Body of pancreas (tissue), 4 donors: ENCODE measurements at regions not wholly inside any gene's neighbourhood (a gene's known extent, or its start where the extent isn't known, plus 50 kb on each side); places are given as distances from the start of the nearest gene placed in this dataset.
A peak's percentile ranks its signal among the peaks of the same experiment; 100 is the strongest.

Experiments used
- ATAC-seq: fragments of 150-250 bp; one replicate; pipeline ENCODE4 v1.9.1; 2016
- DNase-seq, 4 donors: peaks; one replicate each; pipeline ENCODE4 v3.0.0-alpha.2; 2019
- H3K27ac ChIP-seq, 4 donors: fragments of 200-600 bp; sonication (generic); 1 replicate in 3 of 4; 2 replicates in 1 of 4; pipeline versions ENCODE4 v1.5.1 to v1.6.1; 2016 to 2019; ENCODE audit warnings: mild to moderate bottlenecking in 1 of 4, mixed read lengths in 1 of 4, moderate library complexity in 1 of 4
- H3K27me3 ChIP-seq, 2 donors: fragments of 200-600 bp; sonication (generic); one replicate each; pipeline ENCODE4 v1.6.0; 2016; ENCODE audit warnings: mild to moderate bottlenecking in 1 of 2
- H3K36me3 ChIP-seq, 2 donors: fragments of 200-600 bp; sonication (generic); replicated peaks in 1 of 2; 2 replicates each; pipeline ENCODE4 v1.5.1; 2016; ENCODE audit warnings: low read depth in 2 of 2; ENCODE audit not compliant: insufficient read depth in 1 of 2
- H3K4me1 ChIP-seq: fragments of 200-600 bp; sonication (generic); one replicate; pipeline ENCODE4 v1.6.0; 2016
- H3K4me3 ChIP-seq, 2 donors: fragments of 200-600 bp; sonication (generic); 1 replicate in 1 of 2; 2 replicates in 1 of 2; pipeline ENCODE4 v1.5.1; 2016 to 2019
- H3K9me3 ChIP-seq, 3 donors: fragments of 200-600 bp; sonication (generic); 1 replicate in 2 of 3; 2 replicates in 1 of 3; pipeline ENCODE4 v1.5.1; 2016
- POLR2A ChIP-seq, 3 donors: fragments of 450-650 bp; IDR thresholded peaks; one replicate each; pipeline ENCODE4 v1.6.1; 2016; ENCODE audit warnings: antibody characterized with exemption in 3 of 3, mild to moderate bottlenecking in 2 of 3
- WGBS, 2 donors: methylation state at CpG; one replicate each; pipeline ENCODE4 v1.1.5; 2017; 5-methylcytosine and 5-hydroxymethylcytosine counted together
- intact Hi-C: fragments of 100-400 bp; cut with DNase I; formaldehyde crosslinking; loops from one replicate; pipeline ENCODE4 v1.15.1; 2023
- TF ChIP-seq, protein P1 (sequence below), 7 experiments: fragments of 450-650 bp in 4 of 7; fragments of 200-600 bp in 3 of 7; sonication (generic) in 3 of 7; IDR thresholded peaks; one replicate each; pipeline ENCODE4 v1.5.1; 2016 to 2019; ENCODE audit warnings: antibody characterized with exemption in 7 of 7

DNA sequence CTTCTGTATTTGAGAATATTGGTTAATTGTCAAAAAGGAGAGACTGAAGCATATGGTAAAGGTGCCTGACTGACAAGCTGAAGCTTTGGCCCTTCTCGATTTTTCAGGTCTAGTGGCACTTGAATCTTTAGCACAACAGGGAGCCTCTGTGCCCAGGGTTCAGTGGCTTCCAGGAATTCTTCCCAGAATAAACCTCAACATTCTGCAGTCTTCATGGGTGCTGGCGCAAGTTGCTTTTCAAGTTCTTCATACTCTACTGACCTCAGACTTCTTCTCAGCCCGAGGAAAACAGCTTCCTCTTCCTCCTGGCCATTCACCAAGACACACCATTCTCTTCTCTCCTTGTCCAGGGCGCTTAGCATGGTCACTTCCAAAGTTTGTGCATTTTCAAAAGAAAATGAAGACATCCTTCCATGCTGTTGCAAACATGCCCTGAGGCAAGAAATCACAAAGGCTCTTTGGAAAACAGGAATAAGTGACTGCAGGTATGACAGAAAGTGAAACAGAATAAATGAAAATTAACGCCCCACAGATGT, 89.9 kb downstream of the MGST1 start:
- H3K4me1 ChIP-seq = peaks cover 13% of the 10 kb centered on the region
- TF ChIP-seq POLR2A (IDR thresholded peaks at IDR 0.05) = no peak
- TF ChIP-seq, protein P1, sequence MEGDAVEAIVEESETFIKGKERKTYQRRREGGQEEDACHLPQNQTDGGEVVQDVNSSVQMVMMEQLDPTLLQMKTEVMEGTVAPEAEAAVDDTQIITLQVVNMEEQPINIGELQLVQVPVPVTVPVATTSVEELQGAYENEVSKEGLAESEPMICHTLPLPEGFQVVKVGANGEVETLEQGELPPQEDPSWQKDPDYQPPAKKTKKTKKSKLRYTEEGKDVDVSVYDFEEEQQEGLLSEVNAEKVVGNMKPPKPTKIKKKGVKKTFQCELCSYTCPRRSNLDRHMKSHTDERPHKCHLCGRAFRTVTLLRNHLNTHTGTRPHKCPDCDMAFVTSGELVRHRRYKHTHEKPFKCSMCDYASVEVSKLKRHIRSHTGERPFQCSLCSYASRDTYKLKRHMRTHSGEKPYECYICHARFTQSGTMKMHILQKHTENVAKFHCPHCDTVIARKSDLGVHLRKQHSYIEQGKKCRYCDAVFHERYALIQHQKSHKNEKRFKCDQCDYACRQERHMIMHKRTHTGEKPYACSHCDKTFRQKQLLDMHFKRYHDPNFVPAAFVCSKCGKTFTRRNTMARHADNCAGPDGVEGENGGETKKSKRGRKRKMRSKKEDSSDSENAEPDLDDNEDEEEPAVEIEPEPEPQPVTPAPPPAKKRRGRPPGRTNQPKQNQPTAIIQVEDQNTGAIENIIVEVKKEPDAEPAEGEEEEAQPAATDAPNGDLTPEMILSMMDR (IDR thresholded peaks at IDR 0.05) = no peak
- H3K27ac ChIP-seq = no peak overlapping the region
- H3K27me3 ChIP-seq = no peaks in the 10 kb centered on the region
- no peaks in the 10 kb centered on the region for H3K9me3 ChIP-seq
- 72 to 74% methylated on average over 5 of the region's 5 CpGs for WGBS, 2 donors
- H3K36me3 ChIP-seq = no peaks in the 10 kb centered on the region
- ATAC-seq (no peak), DNase-seq (no peak)
- intact Hi-C loops = no loop called here
- no peak overlapping the region for H3K4me3 ChIP-seq

DNA sequence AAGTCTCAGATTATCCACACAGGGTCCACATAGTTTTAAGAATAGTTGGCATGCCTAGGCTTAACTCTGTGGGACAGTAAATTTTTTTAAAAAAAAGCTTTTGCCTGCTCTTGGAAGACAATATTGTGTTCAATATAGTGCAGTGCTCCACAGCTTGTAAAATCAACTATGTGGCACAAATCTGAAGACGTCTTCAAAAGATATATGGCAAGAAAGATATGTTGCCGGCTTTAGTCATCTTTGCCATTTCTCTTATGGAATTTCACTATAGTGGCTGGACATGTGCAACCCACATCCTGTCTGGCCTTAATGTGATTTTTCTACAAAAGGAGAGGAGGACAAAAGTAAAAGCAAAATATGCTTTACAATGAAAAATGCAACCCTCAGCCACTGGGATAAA, 90.5 kb downstream of the MGST1 start:
- TF ChIP-seq POLR2A (IDR thresholded peaks at IDR 0.05) = no peak
- ATAC-seq = no peak
- H3K27ac ChIP-seq = no peak overlapping the region
- WGBS, 2 donors = 90 to 98% methylated on average over 2 of the region's 2 CpGs
- intact Hi-C loops = no loop called here
- no peaks in the 10 kb centered on the region for H3K27me3 ChIP-seq
- no peaks in the 10 kb centered on the region for H3K9me3 ChIP-seq
- no peak overlapping the region for H3K4me3 ChIP-seq
- no peaks in the 10 kb centered on the region for H3K36me3 ChIP-seq
- peaks cover 13% of the 10 kb centered on the region for H3K4me1 ChIP-seq
- DNase-seq = no peak

DNA sequence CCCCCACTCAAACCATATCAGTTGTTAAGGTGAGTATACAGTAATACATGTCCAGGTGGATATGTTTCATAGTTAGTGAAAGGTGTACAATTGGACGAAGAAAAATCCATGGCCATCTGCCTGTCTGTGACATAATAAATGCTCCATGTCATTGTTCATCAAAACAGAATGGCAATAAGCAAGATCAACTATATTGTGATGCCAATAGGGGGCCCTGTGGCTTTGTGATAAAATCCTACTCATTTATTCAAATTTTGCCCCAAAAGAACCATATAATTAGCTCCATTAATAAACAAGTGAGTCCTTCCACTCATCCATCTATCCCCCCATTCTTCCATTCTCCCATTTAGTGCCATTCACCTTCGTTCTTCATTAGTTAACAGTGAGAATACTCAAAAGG, 102.0 kb downstream of the MGST1 start:
- no peaks in the 10 kb centered on the region for H3K9me3 ChIP-seq
- no peak overlapping the region for H3K27ac ChIP-seq
- no peaks in the 10 kb centered on the region for H3K4me1 ChIP-seq
- DNase-seq (no peak), ATAC-seq (no peak)
- no peaks in the 10 kb centered on the region for H3K27me3 ChIP-seq
- no peak overlapping the region for H3K4me3 ChIP-seq
- intact Hi-C loops = no loop called here
- 73% methylated on average over 2 of the region's 2 CpGs for WGBS, 2 donors
- TF ChIP-seq, protein P1 (IDR thresholded peaks at IDR 0.05) = peak in 2 of 7 experiments; percentile 14 to 16
- no peak for TF ChIP-seq POLR2A (IDR thresholded peaks at IDR 0.05)
- H3K36me3 ChIP-seq = no peaks in the 10 kb centered on the region

DNA sequence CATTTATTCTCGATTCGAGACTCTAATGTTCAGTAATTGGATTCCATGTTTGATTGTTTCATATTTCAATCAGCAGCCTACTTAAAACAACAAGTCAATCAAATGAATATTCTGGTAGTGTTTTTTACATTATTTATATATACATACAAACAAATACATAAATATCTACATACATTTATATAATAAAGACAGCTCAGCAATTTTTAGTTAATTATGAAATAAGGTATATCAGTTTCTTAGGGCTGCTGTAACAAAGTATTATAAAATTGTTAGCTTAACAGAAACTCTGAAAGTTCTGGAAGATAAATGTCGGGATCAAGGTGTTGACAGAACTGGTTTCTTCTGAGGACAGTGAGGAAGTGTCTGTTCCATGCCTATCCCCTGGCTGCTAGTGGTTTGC, 105.9 kb downstream of the MGST1 start:
- WGBS, 2 donors = 56 to 59% methylated on average over 3 of the region's 3 CpGs
- ATAC-seq = no peak
- intact Hi-C loops = no loop called here
- no peaks in the 10 kb centered on the region for H3K9me3 ChIP-seq
- no peak overlapping the region for H3K4me3 ChIP-seq
- H3K36me3 ChIP-seq = no peaks in the 10 kb centered on the region
- no peak for TF ChIP-seq POLR2A (IDR thresholded peaks at IDR 0.05)
- TF ChIP-seq, protein P1 (IDR thresholded peaks at IDR 0.05) = no peak
- DNase-seq = no peak
- H3K27me3 ChIP-seq = no peaks in the 10 kb centered on the region
- no peak overlapping the region for H3K27ac ChIP-seq
- H3K4me1 ChIP-seq = no peaks in the 10 kb centered on the region

DNA sequence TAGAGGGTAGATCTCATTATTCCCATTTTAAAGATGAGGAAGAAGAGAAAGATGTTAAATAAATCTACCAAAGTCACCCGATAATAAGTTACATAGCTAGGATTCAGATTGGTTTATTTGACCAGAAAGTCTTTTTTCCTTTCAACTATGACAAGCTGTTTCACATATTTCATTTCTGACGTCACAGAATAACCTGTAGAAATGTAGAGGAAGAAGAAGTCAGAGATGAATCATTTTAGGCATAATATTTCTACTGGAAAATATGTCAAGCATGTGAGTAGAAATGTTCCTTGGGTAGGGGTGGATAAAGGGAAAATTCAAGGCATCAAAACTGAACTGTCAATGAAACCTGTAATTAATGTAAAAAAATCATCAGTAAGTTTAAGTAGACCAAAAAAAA, 107.0 kb downstream of the MGST1 start:
- DNase-seq (no peak), ATAC-seq (no peak)
- Histone ChIP-seq H3K36me3 (no peaks in the 10 kb centered on the region), H3K4me3 (no peak overlapping the region), H3K27me3 (no peaks in the 10 kb centered on the region), H3K4me1 (no peaks in the 10 kb centered on the region), H3K9me3 (no peaks in the 10 kb centered on the region), H3K27ac (no peak overlapping the region)
- TF ChIP-seq POLR2A (IDR thresholded peaks at IDR 0.05) = no peak
- TF ChIP-seq, protein P1 (IDR thresholded peaks at IDR 0.05) = no peak
- 77 to 82% methylated on average over 2 of the region's 2 CpGs for WGBS, 2 donors
- intact Hi-C loops = no loop called here
